CD14-positive monocyte (primary cell): ENCODE measurements at regions not wholly inside any gene's neighbourhood (a gene's known extent, or its start where the extent isn't known, plus 50 kb on each side); places are given as distances from the start of the nearest gene placed in this dataset.

Experiments
- DNase-seq, 3 donors: peaks; one replicate each; pipeline ENCODE4 v3.0.0-alpha.2; 2011 to 2022
- H2AFZ ChIP-seq: 2 replicates; pipeline ENCODE4 v1.6.0; 2012; ENCODE audit warnings: mild to moderate bottlenecking, low read depth, low read length, inconsistent platforms; ENCODE audit not compliant: insufficient read depth, poor library complexity, severe bottlenecking
- H3K27ac ChIP-seq, 2 donors: 1 replicate in 1 of 2; 2 replicates in 1 of 2; pipeline ENCODE4 v1.5.1; 2012 to 2013; ENCODE audit warnings: low read length in 2 of 2, control low read depth in 1 of 2, inconsistent platforms in 1 of 2, low read depth in 1 of 2, mild to moderate bottlenecking in 1 of 2
- H3K27me3 ChIP-seq, 2 donors: one replicate each; pipeline versions ENCODE4 v1.6.0 to v1.6.1; 2011 to 2013; ENCODE audit warnings: low read length in 2 of 2; ENCODE audit not compliant: control insufficient read depth in 2 of 2, insufficient read depth in 2 of 2
- H3K36me3 ChIP-seq, 2 donors: replicated peaks in 1 of 2; 1 replicate in 1 of 2; 2 replicates in 1 of 2; pipeline versions ENCODE4 v1.5.1 to v1.6.1; 2012 to 2013; ENCODE audit warnings: low read length in 2 of 2, control low read depth in 1 of 2, inconsistent platforms in 1 of 2, mild to moderate bottlenecking in 1 of 2; ENCODE audit not compliant: insufficient read depth in 2 of 2, control insufficient read depth in 1 of 2
- H3K4me1 ChIP-seq, 2 donors: 1 replicate in 1 of 2; 2 replicates in 1 of 2; pipeline versions ENCODE4 v1.5.1 to v1.6.1; 2012 to 2013; ENCODE audit warnings: low read length in 2 of 2, control low read depth in 1 of 2, inconsistent platforms in 1 of 2, mild to moderate bottlenecking in 1 of 2, moderate library complexity in 1 of 2; ENCODE audit not compliant: insufficient read depth in 2 of 2, control insufficient read depth in 1 of 2
- H3K4me2 ChIP-seq: replicated peaks from 2 replicates; pipeline ENCODE3; 2012; ENCODE audit warnings: low read length, moderate library complexity, mild to moderate bottlenecking; ENCODE audit not compliant: poor library complexity, severe bottlenecking; ENCODE audit errors: extremely low read depth
- H3K4me3 ChIP-seq, 3 experiments: fragments of 200-600 bp in 1 of 3; sonication (generic) in 1 of 3; replicated peaks in 1 of 3; 1 replicate in 2 of 3; 2 replicates in 1 of 3; pipeline ENCODE4 v1.5.1; 2011 to 2013; ENCODE audit warnings: low read length in 3 of 3, mild to moderate bottlenecking in 3 of 3, control low read depth in 2 of 3, low read depth in 2 of 3, inconsistent platforms in 1 of 3, moderate library complexity in 1 of 3
- H3K79me2 ChIP-seq: 2 replicates; pipeline ENCODE4 v1.6.0; 2012; ENCODE audit warnings: mild to moderate bottlenecking, control low read depth, inconsistent platforms, low read length, moderate library complexity; ENCODE audit not compliant: insufficient read depth
- H3K9ac ChIP-seq: 2 replicates; pipeline ENCODE4 v1.6.0; 2017; ENCODE audit warnings: low read length, mild to moderate bottlenecking; ENCODE audit not compliant: insufficient read depth, poor library complexity, severe bottlenecking
- H3K9me3 ChIP-seq, 2 donors: replicated peaks in 1 of 2; 1 replicate in 1 of 2; 2 replicates in 1 of 2; pipeline versions ENCODE4 v1.5.1 to v1.6.1; 2012 to 2013; ENCODE audit warnings: low read length in 2 of 2, control low read depth in 1 of 2; ENCODE audit not compliant: control insufficient read depth in 1 of 2, insufficient read depth in 1 of 2
- H4K20me1 ChIP-seq: 2 replicates; pipeline ENCODE4 v1.6.0; 2012; ENCODE audit warnings: mild to moderate bottlenecking, low read length, control low read depth, moderate library complexity; ENCODE audit not compliant: insufficient read depth
- H3K27ac Mint-ChIP-seq, 7 donors: one replicate each; pipeline ENCODE4 v1.8.0; 2020; ENCODE audit warnings: mild to moderate bottlenecking in 7 of 7, mixed read lengths in 7 of 7, moderate library complexity in 6 of 7, inconsistent platforms in 2 of 7
- H3K27me3 Mint-ChIP-seq, 3 donors: one replicate each; pipeline ENCODE4 v1.8.0; 2021 to 2022; ENCODE audit warnings: low read depth in 3 of 3, mild to moderate bottlenecking in 3 of 3, mixed read lengths in 3 of 3, moderate library complexity in 3 of 3, inconsistent platforms in 1 of 3
- H3K36me3 Mint-ChIP-seq, 2 donors: one replicate each; pipeline ENCODE4 v1.8.0; 2020; ENCODE audit warnings: mixed read lengths in 2 of 2, inconsistent platforms in 1 of 2, mild to moderate bottlenecking in 1 of 2
- H3K4me1 Mint-ChIP-seq: one replicate; pipeline ENCODE4 v1.8.0; 2020; ENCODE audit warnings: mild to moderate bottlenecking, mixed read lengths
- H3K4me3 Mint-ChIP-seq, 2 donors: one replicate each; pipeline ENCODE4 v1.8.0; 2020; ENCODE audit warnings: mild to moderate bottlenecking in 2 of 2, mixed read lengths in 2 of 2, moderate library complexity in 1 of 2
- H3K9me3 Mint-ChIP-seq, 7 donors: one replicate each; pipeline ENCODE4 v1.8.0; 2020 to 2022; ENCODE audit warnings: mixed read lengths in 7 of 7, mild to moderate bottlenecking in 6 of 7, moderate library complexity in 6 of 7, inconsistent platforms in 2 of 7
- CTCF ChIP-seq: fragments of 200-600 bp; IDR thresholded peaks from one replicate; pipeline ENCODE4 v1.8.0; 2022; ENCODE audit warnings: antibody characterized with exemption, mild to moderate bottlenecking
- WGBS: methylation state at CpG from one replicate; pipeline ENCODE4 v1.1.5; 2013; ENCODE audit warnings: missing lambda C conversion rate; ENCODE audit not compliant: insufficient coverage; 5-methylcytosine and 5-hydroxymethylcytosine counted together
- intact Hi-C, 2 donors: fragments of 100-400 bp; cut with micrococcal nuclease; formaldehyde crosslinking; loops; one replicate each; pipeline versions ENCODE4 v1.15.0 to v1.15.1; 2023

GRCh38 chr16:73311857-73312723 lies 264.2 kb upstream of the ZFHX3 start:
- Histone ChIP-seq H3K9me3 (no peaks in the 10 kb centered on the region), H3K4me1 (no peaks in the 10 kb centered on the region), H3K9ac (no peak overlapping the region), H3K27me3 (no peaks in the 10 kb centered on the region), H3K36me3 (no peaks in the 10 kb centered on the region), H3K4me2 (no peak overlapping the region), H4K20me1 (no peaks in the 10 kb centered on the region), H3K27ac (no peak overlapping the region), H2AFZ (no peak overlapping the region), H3K79me2 (no peaks in the 10 kb centered on the region), H3K4me3 (no peak overlapping the region)
- Mint-ChIP-seq H3K4me1 (peaks cover 2% of the 10 kb centered on the region), H3K36me3 (no peaks in the 10 kb centered on the region), H3K9me3 (peaks cover 0 to 8% (median 4%) of the 10 kb centered on the region in 7 donors), H3K27me3 (peaks cover 0 to 2% (median 0%) of the 10 kb centered on the region in 3 donors), H3K27ac (no peak overlapping the region), H3K4me3 (no peak overlapping the region)
- intact Hi-C loops = no loop called here
- TF ChIP-seq CTCF = no peak
- DNase-seq = no peak
- 95% methylated on average over 8 of the region's 10 CpGs for WGBS

GRCh38 chr16:73308771-73309170 lies 260.8 kb upstream of the ZFHX3 start:
- Mint-ChIP-seq H3K4me3 (no peak overlapping the region), H3K36me3 (no peaks in the 10 kb centered on the region), H3K27me3 (peaks cover 0 to 2% (median 2%) of the 10 kb centered on the region in 3 donors), H3K4me1 (peaks cover 2% of the 10 kb centered on the region), H3K27ac (no peak overlapping the region), H3K9me3 (peaks cover 0 to 10% (median 4%) of the 10 kb centered on the region in 7 donors)
- Histone ChIP-seq H3K79me2 (no peaks in the 10 kb centered on the region), H3K9me3 (no peaks in the 10 kb centered on the region), H3K4me1 (no peaks in the 10 kb centered on the region), H4K20me1 (no peaks in the 10 kb centered on the region), H3K4me3 (no peak overlapping the region), H3K36me3 (no peaks in the 10 kb centered on the region), H3K4me2 (no peak overlapping the region), H3K9ac (no peak overlapping the region), H3K27ac (no peak overlapping the region), H2AFZ (no peak overlapping the region), H3K27me3 (no peaks in the 10 kb centered on the region)
- TF ChIP-seq CTCF = no peak
- intact Hi-C loops = no loop called here
- no peak for DNase-seq
